HCT116 (cell line): ENCODE measurements at regions not wholly inside any gene's neighbourhood (a gene's known extent, or its start where the extent isn't known, plus 50 kb on each side); places are given as distances from the start of the nearest gene placed in this dataset.

Source experiments
- ATAC-seq: fragments of 200-7000 bp; cut with Tn5 transposase; 2 replicates; pipeline ENCODE4 v1.9.1; 2020; ENCODE audit warnings: mild to moderate bottlenecking, moderate library complexity
- BruUV-seq: library from RNA; stranded (reverse); fragments of 400-500 nt; replicated peaks from 2 replicates; lab custom pipeline; 2021; lab: Mats Ljungman, UMichigan
- CTCF ChIA-PET: fragments of 300-600 bp; sonication (Branson Sonifier 250); formaldehyde crosslinking; loops from one replicate; lab custom pipeline; 2021; ENCODE audit warnings: antibody characterized with exemption; lab: Charles Lee
- POLR2A ChIA-PET: fragments of 300-600, 350-600 bp; sonication (Branson Sonifier 250); formaldehyde crosslinking; loops from one replicate; lab custom pipeline; 2021; ENCODE audit warnings: antibody characterized with exemption; lab: Charles Lee
- RAD21 ChIA-PET, 2 experiments: fragments of 300-600 bp; sonication (Branson Sonifier 250); formaldehyde crosslinking; loops; one replicate each; lab custom pipeline; 2023; ENCODE audit warnings: low total read pairs in 2 of 2; ENCODE audit not compliant: uncharacterized antibody in 2 of 2, unreplicated experiment in 2 of 2, low non-redundant PET in 1 of 2; lab: Charles Lee
- DNase-seq: peaks from one replicate; pipeline ENCODE4 v3.0.0-alpha.2; 2010; ENCODE audit warnings: low read depth, low spot score
- H2AFZ ChIP-seq: fragments of 200-600 bp; shearing (Covaris generic), sonication (generic); 2 replicates; pipeline ENCODE4 v1.6.1; 2017; ENCODE audit warnings: low read depth, mixed run types, mixed read lengths, antibody characterized with exemption, low read length; ENCODE audit not compliant: poor library complexity, severe bottlenecking
- H3K27ac ChIP-seq: 2 replicates; pipeline ENCODE4 v1.5.1; 2012; ENCODE audit warnings: low read depth, low read length
- H3K27me3 ChIP-seq: fragments of 200-600 bp; sonication (generic); 2 replicates; pipeline ENCODE4 v1.6.1; 2016; ENCODE audit warnings: mixed run types, low read length, mixed read lengths; ENCODE audit not compliant: insufficient read depth
- H3K36me3 ChIP-seq, 2 experiments: fragments of 200-500 bp in 1 of 2; fragments of 200-600 bp in 1 of 2; sonication (Bioruptor generic) in 1 of 2; sonication (generic) in 1 of 2; 2 replicates each; pipeline versions ENCODE4 v1.5.1 to v1.6.1; 2014 to 2016; ENCODE audit warnings: low read length in 2 of 2, inconsistent platforms in 1 of 2, mixed read lengths in 1 of 2, mixed run types in 1 of 2; ENCODE audit not compliant: insufficient read depth in 2 of 2, control insufficient read depth in 1 of 2
- H3K4me1 ChIP-seq, 2 experiments: fragments of 200-600 bp in 1 of 2; sonication (generic) in 1 of 2; 2 replicates each; pipeline versions ENCODE4 v1.5.1 to v1.6.1; 2012 to 2017; ENCODE audit warnings: low read length in 2 of 2, inconsistent platforms in 1 of 2, mild to moderate bottlenecking in 1 of 2, mixed read lengths in 1 of 2, mixed run types in 1 of 2, moderate library complexity in 1 of 2; ENCODE audit not compliant: insufficient read depth in 2 of 2, control insufficient read depth in 1 of 2
- H3K4me2 ChIP-seq: fragments of 200-600 bp; sonication (generic); 2 replicates; pipeline ENCODE4 v1.6.1; 2017; ENCODE audit warnings: mixed run types, low read length, mixed read lengths
- H3K4me3 ChIP-seq, 2 experiments: fragments of 200-600 bp in 1 of 2; sonication (generic) in 1 of 2; replicated peaks in 1 of 2; 2 replicates each; pipeline ENCODE4 v1.5.1; 2011 to 2016; ENCODE audit warnings: low read length in 2 of 2, control low read depth in 1 of 2, low read depth in 1 of 2, mild to moderate bottlenecking in 1 of 2, mixed read lengths in 1 of 2, mixed run types in 1 of 2
- H3K79me2 ChIP-seq: fragments of 200-600 bp; sonication (generic); 2 replicates; pipeline ENCODE4 v1.6.1; 2017; ENCODE audit warnings: mild to moderate bottlenecking, mixed run types, low read length, moderate library complexity, mixed read lengths; ENCODE audit not compliant: insufficient read depth
- H3K9ac ChIP-seq: fragments of 200-600 bp; sonication (generic); 2 replicates; pipeline ENCODE4 v1.6.1; 2016; ENCODE audit warnings: low read length, mixed read lengths
- H3K9me2 ChIP-seq: fragments of 200-600 bp; sonication (generic), shearing (Covaris generic); 2 replicates; pipeline ENCODE4 v1.6.1; 2017; ENCODE audit warnings: mixed run types, mild to moderate bottlenecking, moderate library complexity; ENCODE audit not compliant: insufficient read depth
- H3K9me3 ChIP-seq, 2 experiments: fragments of 200-500 bp in 1 of 2; fragments of 200-600 bp in 1 of 2; sonication (Bioruptor generic) in 1 of 2; sonication (generic) in 1 of 2; 2 replicates each; pipeline ENCODE4 v1.6.1; 2014 to 2017; ENCODE audit warnings: low read length in 2 of 2, mixed read lengths in 2 of 2, inconsistent platforms in 1 of 2, low read depth in 1 of 2, mild to moderate bottlenecking in 1 of 2, mixed run types in 1 of 2, moderate library complexity in 1 of 2; ENCODE audit not compliant: control insufficient read depth in 1 of 2, insufficient read depth in 1 of 2
- H4K20me1 ChIP-seq: fragments of 200-600 bp; sonication (generic), shearing (Covaris generic); 2 replicates; pipeline ENCODE4 v1.6.1; 2017; ENCODE audit warnings: mixed run types, mild to moderate bottlenecking, moderate library complexity; ENCODE audit not compliant: insufficient read depth
- RAD21 ChIP-seq: IDR thresholded peaks from 2 replicates; pipeline ENCODE4 v1.6.1; 2012; ENCODE audit warnings: low read depth, mild to moderate bottlenecking
- SIN3A ChIP-seq: IDR thresholded peaks from 2 replicates; pipeline ENCODE4 v1.6.1; 2012; ENCODE audit warnings: low read depth
- YY1 ChIP-seq: IDR thresholded peaks from 2 replicates; pipeline ENCODE4 v1.6.1; 2011; ENCODE audit warnings: low read length, low read depth, moderate library complexity, mild to moderate bottlenecking; ENCODE audit not compliant: insufficient replicate concordance; ENCODE audit errors: extremely low read depth
- intact Hi-C: fragments of 100-400 bp; cut with micrococcal nuclease; formaldehyde crosslinking; loops from 2 replicates; pipeline ENCODE4 v1.10.0; 2022
- TF ChIP-seq, protein P1 (sequence below), 3 experiments: fragments of 200-600 bp in 1 of 3; sonication (generic) in 1 of 3; IDR thresholded peaks in 2 of 3; conservative IDR thresholded peaks in 1 of 3; 2 replicates each; pipeline ENCODE4 v1.5.1; 2012 to 2017; ENCODE audit warnings: low read depth in 2 of 3, low read length in 2 of 3, antibody characterized with exemption in 1 of 3, borderline replicate concordance in 1 of 3, control low read depth in 1 of 3, mild to moderate bottlenecking in 1 of 3, mixed read lengths in 1 of 3, mixed run types in 1 of 3, moderate library complexity in 1 of 3; ENCODE audit not compliant: insufficient read depth in 1 of 3

DNA sequence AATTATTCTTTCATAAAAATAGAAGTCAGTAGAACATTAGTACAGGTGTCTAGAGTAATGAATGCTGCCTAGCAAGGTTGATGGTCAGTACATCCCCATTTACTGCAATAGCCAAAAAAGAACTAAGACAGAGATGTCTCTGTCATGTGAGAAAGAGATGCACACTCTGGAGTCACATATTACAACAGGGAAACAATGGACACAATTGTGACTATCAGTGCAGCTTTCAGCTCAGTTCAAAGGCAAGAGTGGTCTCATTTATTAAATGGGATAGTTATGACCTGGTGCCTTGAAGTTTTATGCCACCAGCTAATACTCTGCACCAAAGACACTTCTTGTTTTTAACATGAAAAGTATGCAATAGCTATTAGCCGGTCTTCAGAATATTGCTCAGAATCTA, 194.9 kb upstream of the CHAC2 start (continued):
- no peak for TF ChIP-seq SIN3A

DNA sequence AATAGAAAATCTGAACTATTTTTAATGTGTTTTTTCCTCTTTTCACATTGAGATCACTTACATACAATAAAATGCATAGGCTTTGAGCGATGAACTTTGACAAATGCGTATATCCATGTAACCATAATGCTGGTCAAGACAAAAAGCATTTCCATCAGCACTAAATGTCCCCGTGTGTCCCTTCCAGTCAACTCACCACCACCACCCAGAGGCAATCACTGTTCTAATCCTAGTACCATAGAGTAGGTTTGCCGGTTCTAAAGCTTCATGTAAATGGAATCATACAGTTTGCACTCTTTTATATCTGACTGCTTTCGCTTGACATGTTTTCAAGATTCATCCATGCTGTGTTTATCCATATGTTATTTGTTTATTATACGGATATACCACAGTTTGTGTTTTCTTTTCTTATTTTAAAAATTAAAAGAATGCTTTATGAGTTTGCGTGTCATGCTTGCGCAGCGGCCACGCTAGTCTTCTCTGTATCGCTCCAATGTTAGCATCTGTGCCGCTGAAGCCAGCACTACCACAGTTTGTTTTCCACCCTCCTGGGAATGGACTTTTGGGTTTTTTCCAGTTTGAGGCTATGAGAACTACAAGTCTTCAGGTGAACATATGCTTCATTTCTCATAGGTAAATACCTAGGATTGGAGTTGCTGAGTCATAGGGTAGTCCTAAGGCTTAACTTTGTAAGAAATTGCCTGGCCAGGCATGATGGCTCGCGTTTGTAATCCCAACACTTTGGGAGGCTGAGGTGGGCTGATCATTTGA, 197.5 kb upstream of the CHAC2 start:
- ChIA-PET POLR2A (no interaction called here), RAD21 (no interaction called here), CTCF (interaction anchor here (0.7 kb wide), 1 partner anchor 109 kb away, joined by 4 read pairs; no protein-coding TSS in a partner anchor)
- no peaks in the 10 kb centered on the region for H4K20me1 ChIP-seq
- H3K4me2 ChIP-seq = no peak overlapping the region
- no peak overlapping the region for H3K9ac ChIP-seq
- H3K9me2 ChIP-seq = no peaks in the 10 kb centered on the region
- no peak overlapping the region for H3K4me3 ChIP-seq
- TF ChIP-seq YY1 = no peak
- TF ChIP-seq, protein P1, sequence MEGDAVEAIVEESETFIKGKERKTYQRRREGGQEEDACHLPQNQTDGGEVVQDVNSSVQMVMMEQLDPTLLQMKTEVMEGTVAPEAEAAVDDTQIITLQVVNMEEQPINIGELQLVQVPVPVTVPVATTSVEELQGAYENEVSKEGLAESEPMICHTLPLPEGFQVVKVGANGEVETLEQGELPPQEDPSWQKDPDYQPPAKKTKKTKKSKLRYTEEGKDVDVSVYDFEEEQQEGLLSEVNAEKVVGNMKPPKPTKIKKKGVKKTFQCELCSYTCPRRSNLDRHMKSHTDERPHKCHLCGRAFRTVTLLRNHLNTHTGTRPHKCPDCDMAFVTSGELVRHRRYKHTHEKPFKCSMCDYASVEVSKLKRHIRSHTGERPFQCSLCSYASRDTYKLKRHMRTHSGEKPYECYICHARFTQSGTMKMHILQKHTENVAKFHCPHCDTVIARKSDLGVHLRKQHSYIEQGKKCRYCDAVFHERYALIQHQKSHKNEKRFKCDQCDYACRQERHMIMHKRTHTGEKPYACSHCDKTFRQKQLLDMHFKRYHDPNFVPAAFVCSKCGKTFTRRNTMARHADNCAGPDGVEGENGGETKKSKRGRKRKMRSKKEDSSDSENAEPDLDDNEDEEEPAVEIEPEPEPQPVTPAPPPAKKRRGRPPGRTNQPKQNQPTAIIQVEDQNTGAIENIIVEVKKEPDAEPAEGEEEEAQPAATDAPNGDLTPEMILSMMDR (IDR thresholded peaks at IDR 0.05 in 2 of 3, conservative IDR thresholded peaks at IDR 0.05 in 1 of 3; ENCODE audit: borderline replicate concordance in 1 of 3, insufficient read depth in 1 of 3, low read depth in 2 of 3, low read length in 2 of 3) = peak in 1 of 3 experiments; percentile 30; a peak in 2 of 6 replicates
- TF ChIP-seq RAD21 = peak; percentile 50
- no peak overlapping the region for H3K27ac ChIP-seq
- BruUV-seq = no TSS peak
- no peaks in the 10 kb centered on the region for H3K27me3 ChIP-seq
- no peaks in the 10 kb centered on the region for H3K79me2 ChIP-seq
- DNase-seq (no peak), ATAC-seq (0 out of 2 replicates have a peak, but pooled peaks have one; percentile 42)
- no peak overlapping the region for H2AFZ ChIP-seq
- no peaks in the 10 kb centered on the region for H3K9me3 ChIP-seq
- H3K4me1 ChIP-seq = no peaks in the 10 kb centered on the region
- intact Hi-C loops = no loop called here
- H3K36me3 ChIP-seq = no peaks in the 10 kb centered on the region
